ENCODE measurements at regions not wholly inside any gene's neighbourhood (a gene's known extent, or its start where the extent isn't known, plus 50 kb on each side); places are given as distances from the start of the nearest gene placed in this dataset.

DNA sequence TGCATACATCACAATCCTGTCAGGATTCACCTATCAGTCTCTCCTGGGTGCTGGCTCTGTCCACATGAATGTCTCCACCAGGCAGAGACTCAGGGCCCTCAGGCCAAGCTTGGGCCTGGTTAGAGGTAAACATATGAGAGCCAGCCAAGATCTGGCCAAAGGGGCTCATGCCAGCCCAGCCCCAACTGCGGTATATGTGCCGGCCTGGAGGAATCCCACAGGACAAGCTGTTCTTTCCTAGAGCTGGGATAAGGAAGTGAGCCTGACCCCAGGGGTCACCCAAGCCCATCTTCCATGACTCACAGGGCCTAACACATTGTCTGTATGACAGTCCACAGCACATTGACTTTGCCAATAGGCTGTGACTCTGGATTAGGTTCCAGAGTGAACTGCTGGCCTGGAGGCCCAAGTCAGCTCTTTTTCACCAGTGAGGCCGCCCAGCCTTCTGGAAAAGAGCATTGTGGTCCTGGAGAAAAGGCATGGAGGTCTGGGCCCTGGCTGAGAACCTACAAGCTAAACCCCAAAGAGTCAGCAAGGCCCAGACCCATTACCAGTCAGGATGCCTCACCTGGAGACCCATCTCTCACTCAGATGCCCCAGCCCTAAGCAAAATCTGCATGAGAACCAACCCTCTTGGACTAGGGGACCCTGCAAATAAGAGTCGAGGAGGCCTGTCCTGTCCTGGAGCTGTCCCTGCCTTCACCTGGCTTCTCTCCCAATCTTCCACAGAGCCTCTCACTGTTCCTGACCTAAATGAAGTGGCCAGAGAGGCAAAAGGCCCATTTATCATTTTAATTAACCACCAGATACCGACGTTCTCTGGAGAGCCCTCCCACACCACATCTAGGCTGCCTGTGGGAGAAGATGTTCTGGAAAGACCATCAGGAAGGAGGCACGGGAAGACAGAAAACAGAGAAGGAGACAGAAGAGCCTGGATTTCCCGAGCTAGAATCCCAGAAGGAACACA, 120.9 kb upstream of the PKDCC start:
- no peak for DNase-seq

DNA sequence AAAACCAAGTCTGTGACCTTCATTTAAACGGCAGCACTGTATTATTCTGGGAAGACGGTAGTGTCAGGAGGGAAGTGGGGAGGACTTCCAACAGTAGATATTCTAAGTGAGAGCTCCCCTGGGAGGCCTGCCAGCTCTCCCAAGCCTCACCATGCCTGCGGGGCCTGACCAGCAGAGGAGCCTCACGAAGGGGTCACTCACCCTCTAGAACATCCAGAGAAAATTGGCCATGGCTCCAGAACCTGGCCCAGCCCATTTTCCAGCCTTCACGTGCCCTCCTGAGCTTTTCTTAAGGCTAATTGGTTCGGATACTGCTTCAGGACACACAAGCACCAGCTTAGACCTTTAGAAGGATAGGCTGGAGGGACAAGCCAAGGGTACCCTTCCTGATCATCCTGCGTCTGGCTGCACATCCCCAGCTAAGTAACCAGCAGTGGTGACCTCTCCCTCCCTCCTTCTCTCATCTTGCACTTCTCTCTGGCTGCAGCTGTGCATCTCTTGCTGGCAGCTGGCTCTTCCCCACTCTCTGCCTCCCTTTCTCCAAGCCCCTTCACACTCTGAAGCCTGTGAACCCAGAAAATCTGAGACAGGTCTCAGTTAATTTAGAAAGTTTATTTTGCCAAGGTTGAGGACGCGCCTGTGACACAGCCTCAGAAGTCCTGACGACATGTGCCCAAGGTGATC, 120.1 kb upstream of the PKDCC start:
- no peak for DNase-seq

DNA sequence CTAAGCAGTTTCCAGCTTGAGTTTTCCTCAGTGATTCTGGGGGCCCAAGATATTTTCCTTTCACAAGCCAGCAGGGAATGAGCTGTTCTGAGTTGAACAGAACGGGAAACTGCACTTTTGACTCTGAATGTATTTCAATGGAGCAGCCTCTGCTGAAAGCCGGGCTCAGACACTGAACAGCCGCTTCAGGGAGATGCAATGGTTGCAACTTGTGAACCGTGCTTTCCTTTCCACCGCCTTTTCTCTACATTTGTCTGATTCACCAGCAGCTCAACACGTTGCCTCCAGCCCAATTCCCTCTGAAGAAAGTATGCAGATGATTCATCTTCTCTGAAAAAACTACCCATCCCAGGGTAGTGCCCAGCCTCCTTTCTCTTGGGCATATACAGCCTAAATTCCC, 119.3 kb upstream of the PKDCC start:
- no peak for DNase-seq

DNA sequence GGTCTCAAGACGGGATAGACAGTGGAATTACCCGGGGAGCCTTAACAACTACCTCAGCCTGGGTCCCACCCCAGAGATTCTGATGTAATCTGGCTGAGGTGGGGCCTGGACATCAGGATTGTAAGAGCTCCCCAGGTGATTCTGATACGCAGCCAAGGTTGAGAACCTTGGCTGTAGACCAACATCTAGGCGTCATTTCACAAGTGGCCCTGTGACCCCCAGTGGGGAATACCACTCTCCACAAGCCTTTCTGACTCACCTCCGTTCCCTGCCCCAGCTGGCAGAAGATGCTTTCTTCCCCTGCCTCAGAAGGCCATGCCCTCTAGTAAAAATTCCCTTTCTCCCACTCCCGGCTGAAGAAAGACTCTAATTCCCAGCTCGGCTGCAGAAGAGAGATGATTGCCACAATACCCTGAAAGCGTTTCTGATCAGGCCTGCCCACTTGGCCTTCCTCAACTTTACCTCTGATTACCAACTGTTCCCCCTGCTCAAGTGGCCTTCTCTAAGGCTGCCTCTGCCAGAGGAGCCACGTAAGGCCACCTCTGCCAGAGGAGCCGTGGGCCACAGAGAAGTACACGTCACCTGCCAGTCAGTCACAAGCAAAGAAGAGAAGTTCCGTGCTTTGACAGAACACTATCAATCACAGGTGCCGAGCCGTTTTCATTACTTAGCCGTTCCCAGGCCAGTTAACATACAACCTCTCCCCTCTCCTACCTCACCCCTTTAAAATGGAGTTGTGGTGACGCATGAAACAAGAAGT, 116.8 kb upstream of the PKDCC start:
- no peak for DNase-seq

DNA sequence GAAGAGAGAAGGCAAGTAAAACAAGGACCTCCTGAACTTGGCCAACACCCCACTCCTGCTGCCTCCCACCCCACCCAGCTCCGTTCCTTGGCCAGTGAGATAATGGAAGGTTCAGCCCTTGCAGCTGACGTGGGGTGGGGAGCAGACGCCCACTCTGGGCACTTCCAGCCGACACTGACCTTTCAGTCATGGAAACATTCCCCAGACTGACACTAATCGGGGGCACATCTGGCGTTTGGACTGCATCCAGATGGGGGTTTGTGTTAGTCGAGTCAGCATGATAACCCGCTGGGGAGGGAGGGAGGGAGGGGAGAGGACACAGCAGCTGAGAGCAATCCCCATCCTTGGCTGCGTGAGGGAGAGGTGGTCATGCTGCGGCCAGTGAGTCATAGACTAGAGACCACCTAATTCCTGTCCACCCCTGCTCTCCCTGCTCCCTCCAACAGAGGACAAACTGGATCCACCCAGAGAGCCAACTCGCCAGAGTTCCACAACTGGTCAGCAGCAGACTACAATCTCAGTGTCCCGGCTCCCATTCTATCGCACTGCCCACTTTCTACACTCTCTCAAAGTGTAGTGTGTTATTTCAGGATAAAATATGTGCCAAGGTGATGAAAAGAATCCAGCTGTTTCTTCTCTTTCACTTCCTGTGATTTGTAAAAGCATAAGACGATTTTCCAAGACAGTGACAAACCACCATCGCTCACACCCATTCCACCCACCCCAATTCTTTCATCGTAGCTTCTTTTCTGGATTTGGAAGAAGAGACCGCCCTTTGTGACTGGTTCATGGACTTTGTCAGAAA, 115.4 kb upstream of the PKDCC start:
- no peak for DNase-seq

DNA sequence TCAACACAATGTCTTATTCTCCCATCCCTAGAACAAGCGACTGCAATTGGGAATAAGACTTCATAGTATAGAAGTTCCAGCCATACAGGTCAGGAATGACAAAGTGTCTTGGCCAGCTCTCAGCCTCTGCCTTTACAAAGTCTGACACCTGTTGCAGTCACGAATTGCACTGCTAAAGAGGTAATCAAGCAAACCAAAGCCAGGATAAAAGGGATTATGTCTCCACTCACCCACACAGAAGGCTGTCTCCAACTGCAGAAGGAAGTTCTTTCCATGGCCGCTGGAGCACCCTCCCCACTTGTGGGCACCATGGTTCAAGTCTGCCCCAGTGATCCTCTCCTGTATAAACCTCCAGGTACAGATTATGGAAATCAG, 114.8 kb upstream of the PKDCC start:
- no peak for DNase-seq

DNA sequence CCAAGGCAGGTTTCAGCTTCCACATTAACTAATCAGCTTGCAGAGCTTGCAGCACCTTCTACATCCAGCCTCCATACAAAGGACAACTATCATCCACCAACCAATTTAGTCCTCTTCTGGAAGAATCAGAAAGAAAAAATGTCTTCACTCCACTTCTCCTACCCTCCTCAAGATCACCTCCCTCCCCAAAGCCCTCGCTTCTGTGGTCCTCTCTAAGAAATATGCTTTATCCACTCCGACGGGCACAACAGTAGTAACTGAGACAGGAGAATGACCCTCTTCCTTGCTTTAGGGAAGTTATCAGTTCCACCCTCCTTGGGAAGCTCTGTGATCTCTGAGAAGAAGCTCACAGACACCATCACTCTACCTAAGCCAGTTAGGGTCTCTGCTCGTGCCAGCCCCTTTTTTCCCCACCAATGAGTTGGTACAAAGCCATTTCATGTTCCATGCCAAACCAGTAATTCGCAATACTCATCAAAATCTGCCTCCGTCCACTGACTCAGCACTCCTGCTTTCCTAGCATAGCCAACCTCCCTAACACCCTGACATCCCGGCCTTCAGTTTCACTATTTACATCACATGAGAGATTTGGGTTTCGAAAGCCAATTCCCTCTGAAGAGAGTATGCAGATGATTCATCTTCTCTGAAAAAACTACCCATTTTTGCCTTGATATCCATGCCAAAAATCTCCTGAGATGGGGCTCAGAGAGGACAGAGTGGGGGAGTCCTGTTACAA, 114.1 kb upstream of the PKDCC start:
- no peak for DNase-seq

DNA sequence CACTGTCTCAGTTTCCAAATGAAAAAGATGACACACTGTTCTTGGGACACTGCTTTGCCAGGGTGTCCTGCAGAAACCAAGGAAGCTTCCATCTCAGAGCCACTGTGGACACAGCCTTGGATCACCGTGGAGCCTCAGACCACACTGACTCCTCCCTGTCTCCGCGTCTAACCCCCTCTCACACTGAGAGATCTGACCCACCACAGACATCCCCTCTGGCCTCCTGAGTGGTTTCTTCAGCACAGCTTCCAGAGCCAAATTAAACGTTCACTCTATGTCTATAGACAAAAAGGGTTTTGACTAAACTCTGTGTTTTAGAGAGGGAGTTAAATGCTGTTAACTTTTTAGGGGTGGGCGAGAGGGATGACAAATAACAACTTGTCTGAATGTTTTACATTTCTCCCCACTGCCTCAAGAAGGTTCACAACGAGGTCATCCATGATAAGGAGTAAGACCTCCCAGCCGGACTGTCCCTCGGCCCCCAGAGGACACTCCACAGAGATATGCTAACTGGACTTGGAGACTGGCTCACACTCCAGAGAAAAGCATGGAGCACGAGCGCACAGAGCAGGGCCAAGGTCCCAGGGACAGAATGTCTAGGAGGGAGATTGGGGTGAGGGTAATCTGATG, 113.4 kb upstream of the PKDCC start:
- DNase-seq: no peak

DNA sequence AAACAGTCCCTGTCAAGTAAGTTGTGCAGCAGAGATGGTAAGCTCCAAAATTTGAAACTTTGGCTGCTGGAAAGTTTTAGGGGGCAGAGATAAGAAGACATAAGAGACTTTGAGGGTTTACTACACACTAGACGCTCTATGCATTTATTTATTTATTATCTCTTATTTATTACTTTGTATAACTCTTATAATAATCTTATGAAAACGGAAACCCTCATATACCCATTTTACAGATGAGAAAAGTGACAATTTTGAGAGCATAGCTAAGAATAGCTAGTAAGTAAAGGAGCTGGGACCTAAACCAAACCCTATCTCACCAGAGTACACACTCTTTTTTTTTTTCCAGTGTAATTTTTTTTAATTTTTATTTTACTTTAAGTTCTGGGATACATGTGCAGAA, 112.8 kb upstream of the PKDCC start:
- no peak for DNase-seq

DNA sequence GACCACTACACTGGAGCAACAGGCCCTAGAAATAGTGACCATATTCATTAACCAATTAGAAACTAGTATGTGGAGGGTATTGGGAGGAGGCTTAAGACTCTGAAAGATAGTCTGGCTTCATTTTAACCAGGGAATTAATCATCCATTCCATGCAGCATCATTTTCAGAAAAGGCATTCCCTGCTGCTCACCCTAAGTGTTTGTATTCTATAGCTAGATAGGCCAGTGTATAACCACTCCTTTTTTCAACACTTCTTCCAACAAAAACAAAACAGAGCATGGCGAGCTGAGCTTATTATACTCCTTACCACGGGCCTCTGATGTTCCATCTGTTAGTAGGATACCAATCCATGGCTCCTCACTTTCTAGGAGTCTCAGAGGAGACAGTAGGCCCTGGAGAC, 112.0 kb upstream of the PKDCC start:
- DNase-seq: no peak

DNA sequence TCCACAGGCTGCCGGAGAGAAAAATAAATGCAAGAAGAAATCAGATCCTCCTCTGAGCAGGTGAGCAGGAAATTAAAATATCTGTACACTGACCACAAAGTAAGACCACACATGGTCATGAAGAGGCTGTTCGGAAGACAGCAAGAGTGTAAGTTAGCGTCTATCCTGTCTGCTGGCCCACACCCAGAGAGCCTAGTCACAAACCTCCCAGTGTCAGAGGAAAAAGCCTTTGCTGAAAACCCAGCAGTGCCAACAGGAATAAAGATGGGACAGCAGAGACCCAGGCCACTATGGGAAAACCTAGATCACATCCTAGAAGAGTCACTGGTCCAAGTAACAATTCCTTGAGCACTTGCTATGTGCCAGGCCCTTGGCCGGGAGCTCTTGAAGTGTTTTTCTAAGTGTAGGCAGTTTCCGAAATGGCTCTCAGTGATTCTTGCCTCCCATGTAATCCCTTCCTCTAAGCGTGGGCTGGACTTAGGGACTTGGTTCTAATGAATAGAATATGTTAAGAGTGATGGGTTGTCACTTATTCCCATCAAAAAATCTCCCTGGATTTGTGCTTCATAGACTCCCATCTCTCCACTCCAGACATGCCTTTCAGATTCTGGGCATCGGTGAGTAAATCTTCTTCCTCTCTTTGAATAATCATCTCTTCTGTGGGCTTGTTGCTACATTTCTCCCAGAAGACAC, 110.9 kb upstream of the PKDCC start:
- no peak for DNase-seq

DNA sequence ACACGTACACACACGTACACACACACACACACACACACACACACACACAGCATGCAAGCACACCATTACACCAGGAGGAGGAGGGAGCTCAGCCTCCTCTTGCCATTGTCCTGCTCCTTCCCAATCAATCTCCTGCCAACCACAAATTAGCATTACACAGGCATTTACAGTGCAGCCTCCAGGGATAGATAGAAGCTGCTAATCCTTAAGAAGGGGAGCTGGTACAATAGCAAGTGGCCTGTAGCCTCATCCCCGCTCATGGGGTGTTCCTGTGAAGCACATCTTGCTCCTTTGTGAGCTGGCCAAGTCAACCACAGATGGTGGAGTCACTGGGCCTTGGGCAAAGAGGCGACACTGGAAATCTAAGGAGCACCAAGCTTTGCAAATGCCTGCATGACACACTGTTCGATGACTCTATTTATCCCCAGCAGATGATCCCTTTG, 110.3 kb upstream of the PKDCC start:
- no peak for DNase-seq

DNA sequence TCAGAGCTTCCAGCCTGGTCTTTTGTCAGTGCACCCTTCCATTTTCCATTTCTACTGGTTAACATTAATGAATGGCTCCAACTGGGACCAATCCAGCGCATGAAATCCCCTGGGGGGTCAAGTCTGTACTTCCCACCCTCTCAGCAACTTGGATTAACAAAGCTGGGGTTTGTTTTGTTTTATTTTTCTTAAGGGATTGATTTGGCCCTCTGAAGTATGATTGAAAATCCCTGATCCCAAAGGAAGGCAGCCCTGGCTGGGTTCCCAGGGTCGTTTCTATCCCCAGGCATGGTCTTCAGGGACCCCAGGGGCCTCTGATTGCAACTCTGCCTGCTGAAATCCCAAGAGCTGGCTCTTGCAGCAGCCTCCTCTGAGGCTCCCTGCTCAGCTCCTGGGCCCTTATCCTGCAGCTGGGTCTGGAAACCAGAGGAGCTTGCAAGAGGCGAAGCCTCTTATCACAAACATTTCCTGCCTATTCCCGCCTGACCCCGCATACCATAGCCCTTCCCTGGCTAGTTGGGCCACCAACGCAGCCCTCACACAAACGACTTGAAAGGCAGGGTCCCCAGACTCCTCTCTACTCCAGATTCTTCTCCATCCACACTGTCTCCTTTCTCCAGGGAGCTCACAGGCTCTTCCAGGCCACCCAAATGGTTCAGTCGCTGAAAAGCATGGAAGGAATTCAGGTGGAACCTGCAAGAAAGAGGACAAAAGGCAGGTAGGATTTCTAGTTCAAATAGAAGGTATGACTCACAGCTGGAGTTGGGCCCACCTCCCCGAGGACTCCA, 109.7 kb upstream of the PKDCC start:
- no peak for DNase-seq

DNA sequence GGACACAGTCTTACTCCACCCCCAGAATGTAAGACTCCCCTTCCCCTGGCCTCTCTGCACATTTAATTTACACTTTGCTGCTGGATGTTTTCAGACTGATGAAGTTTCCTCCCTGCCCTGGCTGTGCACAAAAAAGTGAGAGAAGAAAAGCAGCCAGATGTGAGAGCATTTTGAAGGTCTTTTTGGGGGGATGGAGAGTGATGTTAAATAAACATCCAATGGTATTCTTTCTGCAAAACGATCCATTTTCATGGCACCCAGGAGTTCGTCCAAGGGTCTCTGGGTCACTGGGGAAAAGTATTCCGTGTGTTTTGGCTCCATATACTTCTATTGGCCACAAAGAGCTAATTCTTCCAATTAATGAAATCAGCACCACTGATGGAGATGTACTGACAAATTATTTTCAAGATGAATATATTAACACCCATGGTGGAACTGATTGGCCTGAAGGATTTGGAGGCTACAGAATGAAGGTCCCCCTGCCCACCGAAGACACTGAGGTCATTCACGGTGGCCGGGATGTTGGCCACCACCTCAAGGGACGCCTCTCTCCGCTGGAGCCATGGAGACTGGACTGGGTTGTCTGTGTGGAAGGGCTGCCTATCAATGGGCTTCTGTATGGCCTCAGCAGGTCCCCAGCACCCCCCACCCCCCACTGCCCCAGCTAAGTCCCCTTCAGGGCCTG, 107.6 kb upstream of the PKDCC start:
- DNase-seq: no peak

DNA sequence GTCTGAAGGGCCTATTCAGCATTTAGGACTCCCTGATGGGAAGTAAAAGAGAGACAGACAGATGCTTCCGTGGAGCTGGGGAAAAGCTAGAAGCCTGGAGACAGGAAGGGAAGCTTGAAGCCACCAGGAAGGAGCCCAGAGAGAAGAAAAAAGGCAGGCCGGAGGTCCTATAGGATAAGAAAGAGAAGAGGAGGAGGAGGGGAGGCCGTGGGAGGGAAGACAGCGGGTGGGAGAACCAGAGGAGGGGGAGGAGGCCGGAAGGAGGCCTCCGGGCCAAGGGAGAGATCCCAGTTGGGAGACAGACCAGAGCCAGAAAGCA, 107.1 kb upstream of the PKDCC start:
- no peak for DNase-seq

DNA sequence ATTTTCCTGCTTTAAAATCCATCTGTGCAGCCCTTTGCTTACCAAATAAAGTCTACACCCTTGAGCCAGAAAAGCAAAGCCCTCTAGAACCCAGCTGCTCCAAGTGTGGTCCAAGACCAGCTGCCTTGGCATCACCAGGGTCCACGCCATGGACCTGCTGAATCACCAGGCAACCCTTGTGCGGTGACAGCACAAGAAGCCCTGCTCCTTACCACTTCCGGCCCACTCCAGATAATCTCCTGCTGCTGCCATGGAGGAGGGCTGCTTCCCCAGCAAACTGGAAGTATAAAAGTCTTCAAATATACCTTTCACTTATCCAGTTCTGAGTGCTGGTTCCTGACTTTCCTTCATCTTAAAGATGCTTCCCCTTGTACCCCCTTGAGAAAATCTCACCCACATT, 106.0 kb upstream of the PKDCC start:
- DNase-seq: no peak

DNA sequence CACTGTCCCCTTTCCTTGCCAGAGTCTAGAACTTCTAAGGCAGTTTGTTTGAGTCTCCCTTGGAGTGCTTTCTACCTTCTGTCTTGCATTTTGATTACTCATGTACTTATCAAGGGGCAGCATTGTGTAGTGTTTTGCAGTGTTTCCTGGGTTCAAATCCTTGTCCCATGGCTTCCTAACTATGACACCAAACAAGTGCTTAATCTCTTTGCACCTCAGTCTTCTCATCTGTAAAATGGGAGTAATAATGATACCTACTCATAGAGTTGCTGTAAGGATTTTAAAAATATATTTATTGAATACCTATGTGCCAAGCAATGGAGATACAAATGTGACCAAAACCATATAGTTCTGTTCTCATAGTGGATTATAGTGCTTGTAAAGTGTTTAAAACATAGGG, 105.5 kb upstream of the PKDCC start:
- DNase-seq: no peak

DNA sequence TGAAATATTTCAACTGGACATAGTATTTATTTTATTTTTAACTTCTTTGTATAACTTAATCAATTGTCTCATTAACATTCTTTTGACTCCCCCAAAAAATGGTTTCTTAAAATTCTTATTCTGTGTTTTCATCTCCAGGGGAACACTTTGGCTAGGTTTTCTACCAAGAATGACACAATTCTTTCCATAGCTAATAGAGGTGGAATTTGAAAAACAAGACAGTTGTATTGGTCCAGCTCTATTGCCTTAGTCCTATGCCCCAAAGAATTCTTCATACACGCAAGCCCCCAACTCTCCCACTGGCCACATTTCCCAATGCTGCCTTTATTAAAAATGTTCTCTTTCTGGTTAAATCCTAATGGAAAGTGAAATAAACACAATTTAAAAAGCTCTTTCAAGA, 104.7 kb upstream of the PKDCC start:
- no peak for DNase-seq

DNA sequence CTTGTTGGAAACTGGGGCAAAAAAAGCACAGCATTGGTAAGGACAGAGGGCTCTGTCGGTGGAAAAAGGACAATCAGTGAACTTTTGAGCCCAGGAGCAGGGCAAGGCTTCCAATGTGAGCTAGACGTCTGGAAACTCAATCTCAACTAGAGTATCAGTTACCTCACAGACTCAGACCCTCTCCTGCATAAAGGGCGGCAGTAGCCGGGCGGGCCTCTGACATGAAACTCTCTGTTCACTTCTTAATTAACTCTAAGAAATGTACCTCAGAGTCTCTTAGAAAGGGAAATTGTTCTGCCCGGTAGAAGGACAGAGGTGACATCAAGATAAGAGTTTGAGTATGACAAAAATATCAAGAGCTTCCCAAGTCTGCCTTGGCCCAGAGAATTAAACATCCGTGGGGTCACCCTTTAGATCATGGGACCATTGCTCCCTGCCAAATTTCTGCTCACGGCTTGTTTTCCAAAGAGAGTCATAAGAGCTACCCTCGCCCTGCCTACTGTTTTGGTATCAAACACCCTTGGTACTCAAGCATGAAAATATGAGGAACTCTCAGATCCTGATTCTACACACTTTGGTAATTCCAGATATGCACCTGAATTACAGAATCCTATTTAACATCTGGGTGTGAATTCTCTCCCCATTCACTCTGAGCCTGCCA, 103.5 kb upstream of the PKDCC start:
- no peak for DNase-seq

Measured in NCI-H1694 (cell line).